Stomach (tissue), 4 donors: ENCODE measurements at regions not wholly inside any gene's neighbourhood (a gene's known extent, or its start where the extent isn't known, plus 50 kb on each side); places are given as distances from the start of the nearest gene placed in this dataset.

Source experiments
- CTCF ChIP-seq, 7 experiments: fragments of 450-650 bp in 4 of 7; fragments of 200-600 bp in 3 of 7; sonication (generic) in 3 of 7; IDR thresholded peaks; one replicate each; pipeline ENCODE4 v1.5.1; 2016 to 2019; ENCODE audit warnings: antibody characterized with exemption in 7 of 7, control low read depth in 2 of 7, mild to moderate bottlenecking in 1 of 7
- POLR2A ChIP-seq, 4 donors: fragments of 450-650 bp; IDR thresholded peaks; one replicate each; pipeline ENCODE4 v1.6.1; 2016; ENCODE audit warnings: antibody characterized with exemption in 4 of 4, control low read depth in 2 of 4, mild to moderate bottlenecking in 1 of 4, moderate library complexity in 1 of 4
- POLR2AphosphoS5 ChIP-seq, 3 donors: sonication (generic); formaldehyde crosslinking; IDR thresholded peaks; one replicate each; pipeline ENCODE4 v1.6.1; 2016; ENCODE audit warnings: antibody characterized with exemption in 3 of 3

- TF ChIP-seq CTCF (IDR thresholded peaks at IDR 0.05) (no peak), POLR2A (IDR thresholded peaks at IDR 0.05) (no peak), POLR2AphosphoS5 (IDR thresholded peaks at IDR 0.05) (no peak)
These were observed 123.4 kb upstream of the AFDN start for GRCh38 chr6:167703347-167703746.
